Body of pancreas (tissue), 4 donors: ENCODE measurements at regions not wholly inside any gene's neighbourhood (a gene's known extent, or its start where the extent isn't known, plus 50 kb on each side); places are given as distances from the start of the nearest gene placed in this dataset.

Experiments used
- ATAC-seq: fragments of 150-250 bp; one replicate; pipeline ENCODE4 v1.9.1; 2016
- DNase-seq, 4 donors: peaks; one replicate each; pipeline ENCODE4 v3.0.0-alpha.2; 2019
- H3K27ac ChIP-seq, 4 donors: fragments of 200-600 bp; sonication (generic); 1 replicate in 3 of 4; 2 replicates in 1 of 4; pipeline versions ENCODE4 v1.5.1 to v1.6.1; 2016 to 2019; ENCODE audit warnings: mild to moderate bottlenecking in 1 of 4, mixed read lengths in 1 of 4, moderate library complexity in 1 of 4
- H3K27me3 ChIP-seq, 2 donors: fragments of 200-600 bp; sonication (generic); one replicate each; pipeline ENCODE4 v1.6.0; 2016; ENCODE audit warnings: mild to moderate bottlenecking in 1 of 2
- H3K36me3 ChIP-seq, 2 donors: fragments of 200-600 bp; sonication (generic); replicated peaks in 1 of 2; 2 replicates each; pipeline ENCODE4 v1.5.1; 2016; ENCODE audit warnings: low read depth in 2 of 2; ENCODE audit not compliant: insufficient read depth in 1 of 2
- H3K4me1 ChIP-seq: fragments of 200-600 bp; sonication (generic); one replicate; pipeline ENCODE4 v1.6.0; 2016
- H3K4me3 ChIP-seq, 2 donors: fragments of 200-600 bp; sonication (generic); 1 replicate in 1 of 2; 2 replicates in 1 of 2; pipeline ENCODE4 v1.5.1; 2016 to 2019
- H3K9me3 ChIP-seq, 3 donors: fragments of 200-600 bp; sonication (generic); 1 replicate in 2 of 3; 2 replicates in 1 of 3; pipeline ENCODE4 v1.5.1; 2016
- CTCF ChIP-seq, 7 experiments: fragments of 450-650 bp in 4 of 7; fragments of 200-600 bp in 3 of 7; sonication (generic) in 3 of 7; IDR thresholded peaks; one replicate each; pipeline ENCODE4 v1.5.1; 2016 to 2019; ENCODE audit warnings: antibody characterized with exemption in 7 of 7
- POLR2A ChIP-seq, 3 donors: fragments of 450-650 bp; IDR thresholded peaks; one replicate each; pipeline ENCODE4 v1.6.1; 2016; ENCODE audit warnings: antibody characterized with exemption in 3 of 3, mild to moderate bottlenecking in 2 of 3
- WGBS, 2 donors: methylation state at CpG; one replicate each; pipeline ENCODE4 v1.1.5; 2017; 5-methylcytosine and 5-hydroxymethylcytosine counted together
- intact Hi-C: fragments of 100-400 bp; cut with DNase I; formaldehyde crosslinking; loops from one replicate; pipeline ENCODE4 v1.15.1; 2023

- intact Hi-C loops, result no loop called here
- H3K4me3 ChIP-seq, result no peak overlapping the region
- no peak for DNase-seq
- TF ChIP-seq CTCF (IDR thresholded peaks at IDR 0.05), result no peak
- no peak for TF ChIP-seq POLR2A (IDR thresholded peaks at IDR 0.05)
- 72 to 85% methylated on average over 1 of the region's 1 CpG for WGBS, 2 donors
- no peaks in the 10 kb centered on the region for H3K9me3 ChIP-seq
- H3K27ac ChIP-seq, result no peak overlapping the region
- peaks cover 12% of the 10 kb centered on the region for H3K4me1 ChIP-seq
- H3K27me3 ChIP-seq, result no peaks in the 10 kb centered on the region
- ATAC-seq, result no peak
- no peaks in the 10 kb centered on the region for H3K36me3 ChIP-seq
Measured at GRCh38 chr4:125021189-125021588, 293.6 kb upstream of the FAT4 start.

- intact Hi-C loops, result no loop called here
- WGBS, 2 donors, result 24 to 28% methylated on average over 2 of the region's 2 CpGs
- TF ChIP-seq POLR2A (IDR thresholded peaks at IDR 0.05) (no peak), CTCF (IDR thresholded peaks at IDR 0.05) (no peak)
- Histone ChIP-seq H3K27me3 (no peaks in the 10 kb centered on the region), H3K36me3 (no peaks in the 10 kb centered on the region), H3K4me1 (peaks cover 12% of the 10 kb centered on the region), H3K4me3 (no peak overlapping the region), H3K9me3 (no peaks in the 10 kb centered on the region), H3K27ac (peak overlapping the region in 3 of 4 donors; percentile 22 to 46 (median 36))
- DNase-seq (peak in 3 of 4 donors; percentile 17 to 58 (median 27)), ATAC-seq (peak; percentile 71)
Measured at GRCh38 chr4:125020089-125021034, 294.4 kb upstream of the FAT4 start.

- H3K27me3 ChIP-seq, result no peaks in the 10 kb centered on the region
- no peaks in the 10 kb centered on the region for H3K9me3 ChIP-seq
- H3K36me3 ChIP-seq, result no peaks in the 10 kb centered on the region
- H3K27ac ChIP-seq, result no peak overlapping the region
- DNase-seq (no peak), ATAC-seq (no peak)
- no peak overlapping the region for H3K4me3 ChIP-seq
- H3K4me1 ChIP-seq, result peaks cover 12% of the 10 kb centered on the region
- no peak for TF ChIP-seq CTCF (IDR thresholded peaks at IDR 0.05)
- no peak for TF ChIP-seq POLR2A (IDR thresholded peaks at IDR 0.05)
- WGBS, 2 donors, result 41 to 53% methylated on average over 5 of the region's 5 CpGs
- intact Hi-C loops, result no loop called here
Measured at GRCh38 chr4:125016892-125017299, 297.9 kb upstream of the FAT4 start.

- DNase-seq (no peak), ATAC-seq (no peak)
- Histone ChIP-seq H3K36me3 (no peaks in the 10 kb centered on the region), H3K4me1 (no peaks in the 10 kb centered on the region), H3K9me3 (no peaks in the 10 kb centered on the region), H3K27me3 (no peaks in the 10 kb centered on the region), H3K4me3 (no peak overlapping the region), H3K27ac (no peak overlapping the region)
- TF ChIP-seq CTCF (IDR thresholded peaks at IDR 0.05) (no peak), POLR2A (IDR thresholded peaks at IDR 0.05) (no peak)
- WGBS, 2 donors, result 100% methylated on average over 1 of the region's 1 CpG
- intact Hi-C loops, result no loop called here
Measured at GRCh38 chr4:125013891-125014290, 300.9 kb upstream of the FAT4 start.

- TF ChIP-seq CTCF (IDR thresholded peaks at IDR 0.05) (no peak), POLR2A (IDR thresholded peaks at IDR 0.05) (no peak)
- Histone ChIP-seq H3K4me3 (no peak overlapping the region), H3K36me3 (no peaks in the 10 kb centered on the region), H3K4me1 (no peaks in the 10 kb centered on the region), H3K27ac (no peak overlapping the region), H3K27me3 (no peaks in the 10 kb centered on the region), H3K9me3 (no peaks in the 10 kb centered on the region)
- ATAC-seq (no peak), DNase-seq (no peak)
- WGBS, 2 donors, result 79 to 90% methylated on average over 2 of the region's 2 CpGs
- intact Hi-C loops, result no loop called here
Measured at GRCh38 chr4:125011646-125012045, 299.1 kb upstream of the ANKRD50 start.
